Testis (tissue), 2 donors: ENCODE measurements at regions not wholly inside any gene's neighbourhood (a gene's known extent, or its start where the extent isn't known, plus 50 kb on each side); places are given as distances from the start of the nearest gene placed in this dataset.

Experiments
- POLR2A ChIP-seq: fragments of 450-650 bp; IDR thresholded peaks from one replicate; pipeline ENCODE4 v1.6.1; 2017; ENCODE audit warnings: antibody characterized with exemption, mild to moderate bottlenecking, moderate library complexity
- TF ChIP-seq, protein P1 (sequence below), 3 experiments: fragments of 450-650 bp in 2 of 3; fragments of 200-600 bp in 1 of 3; sonication (generic) in 1 of 3; IDR thresholded peaks; one replicate each; pipeline ENCODE4 v1.5.1; 2016 to 2019; ENCODE audit warnings: antibody characterized with exemption in 3 of 3, mild to moderate bottlenecking in 2 of 3, moderate library complexity in 1 of 3

DNA sequence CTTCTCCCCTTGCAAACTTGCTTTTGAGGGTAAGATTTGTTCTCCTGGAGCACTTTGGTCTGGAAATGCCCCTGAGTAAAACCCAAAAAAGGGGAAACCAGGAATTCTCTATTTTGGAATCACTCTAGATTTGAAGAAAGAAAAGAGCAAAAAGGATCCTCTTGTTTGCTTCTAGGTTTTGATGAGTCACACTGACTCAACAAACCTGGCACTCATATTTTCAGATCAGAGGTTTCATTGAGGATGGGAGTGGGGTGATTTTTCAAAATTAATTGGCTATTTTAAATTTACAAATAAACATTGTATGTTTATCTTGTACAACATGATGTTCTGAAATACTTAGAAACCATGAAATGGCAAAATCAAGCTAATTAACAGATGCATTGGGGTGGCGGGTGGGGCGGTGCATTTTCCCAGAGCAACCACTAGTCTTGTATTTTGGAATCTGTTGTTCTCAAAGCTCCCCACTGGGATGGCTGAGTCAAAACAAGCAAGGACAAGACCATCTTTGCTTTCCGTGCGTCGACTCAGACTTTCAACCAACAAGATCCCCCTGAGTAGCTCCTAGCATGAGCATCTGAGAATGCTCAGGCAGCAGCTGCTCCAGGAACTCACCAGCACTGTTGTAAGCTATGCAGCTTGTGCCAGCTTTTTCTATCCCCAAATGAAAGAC, 451.4 kb downstream of the WDR72 start:
- no peak for TF ChIP-seq POLR2A
- TF ChIP-seq, protein P1, sequence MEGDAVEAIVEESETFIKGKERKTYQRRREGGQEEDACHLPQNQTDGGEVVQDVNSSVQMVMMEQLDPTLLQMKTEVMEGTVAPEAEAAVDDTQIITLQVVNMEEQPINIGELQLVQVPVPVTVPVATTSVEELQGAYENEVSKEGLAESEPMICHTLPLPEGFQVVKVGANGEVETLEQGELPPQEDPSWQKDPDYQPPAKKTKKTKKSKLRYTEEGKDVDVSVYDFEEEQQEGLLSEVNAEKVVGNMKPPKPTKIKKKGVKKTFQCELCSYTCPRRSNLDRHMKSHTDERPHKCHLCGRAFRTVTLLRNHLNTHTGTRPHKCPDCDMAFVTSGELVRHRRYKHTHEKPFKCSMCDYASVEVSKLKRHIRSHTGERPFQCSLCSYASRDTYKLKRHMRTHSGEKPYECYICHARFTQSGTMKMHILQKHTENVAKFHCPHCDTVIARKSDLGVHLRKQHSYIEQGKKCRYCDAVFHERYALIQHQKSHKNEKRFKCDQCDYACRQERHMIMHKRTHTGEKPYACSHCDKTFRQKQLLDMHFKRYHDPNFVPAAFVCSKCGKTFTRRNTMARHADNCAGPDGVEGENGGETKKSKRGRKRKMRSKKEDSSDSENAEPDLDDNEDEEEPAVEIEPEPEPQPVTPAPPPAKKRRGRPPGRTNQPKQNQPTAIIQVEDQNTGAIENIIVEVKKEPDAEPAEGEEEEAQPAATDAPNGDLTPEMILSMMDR (IDR thresholded peaks at IDR 0.05): no peak
